Activated CD8-positive, alpha-beta memory T cell treated with anti-CD3 and anti-CD28 coated beads, Interleukin-2, amount 50 U/mL, for 1 hour (primary cell): ENCODE measurements at regions not wholly inside any gene's neighbourhood (a gene's known extent, or its start where the extent isn't known, plus 50 kb on each side); places are given as distances from the start of the nearest gene placed in this dataset.

ENCODE experiments used
- DNase-seq: peaks from one replicate; pipeline ENCODE4 v3.0.0-alpha.2; 2020; ENCODE audit errors: extremely low read depth

DNA sequence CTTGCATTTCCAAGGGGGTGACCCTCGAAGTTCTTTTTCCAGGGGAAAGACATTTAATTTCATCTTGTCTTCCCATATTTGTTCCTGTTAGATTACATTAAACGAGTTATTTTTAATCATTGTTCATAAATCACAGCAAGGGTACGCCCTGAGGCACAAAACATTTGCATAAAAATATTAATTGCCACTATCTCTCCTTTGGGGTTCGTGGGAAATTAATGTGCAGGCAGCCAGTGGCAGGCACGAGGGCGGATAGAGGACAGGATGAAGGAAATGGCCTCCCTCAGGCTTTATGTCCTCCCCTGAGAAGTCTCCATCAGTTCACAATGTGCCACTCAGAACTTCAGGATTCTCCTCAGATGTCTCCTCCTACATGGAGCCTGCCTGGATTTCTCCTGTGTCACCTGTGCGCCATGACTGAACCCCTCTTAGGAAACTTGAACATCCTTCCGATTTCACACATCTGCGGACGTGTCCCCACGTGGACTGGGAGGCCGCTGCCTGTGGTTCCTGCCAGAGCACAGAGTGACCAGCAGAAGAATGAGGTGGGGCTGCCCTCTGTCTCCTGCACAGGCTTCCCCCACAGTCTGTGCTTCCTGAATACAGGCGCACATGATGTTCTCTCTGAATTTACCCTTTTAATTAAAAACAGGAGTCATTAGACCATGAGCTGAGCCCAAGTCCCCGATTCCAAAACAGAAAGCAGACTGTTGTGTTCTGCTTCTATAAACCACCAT, 1085.9 kb downstream of the TBC1D22A start:
- DNase-seq, result no peak

DNA sequence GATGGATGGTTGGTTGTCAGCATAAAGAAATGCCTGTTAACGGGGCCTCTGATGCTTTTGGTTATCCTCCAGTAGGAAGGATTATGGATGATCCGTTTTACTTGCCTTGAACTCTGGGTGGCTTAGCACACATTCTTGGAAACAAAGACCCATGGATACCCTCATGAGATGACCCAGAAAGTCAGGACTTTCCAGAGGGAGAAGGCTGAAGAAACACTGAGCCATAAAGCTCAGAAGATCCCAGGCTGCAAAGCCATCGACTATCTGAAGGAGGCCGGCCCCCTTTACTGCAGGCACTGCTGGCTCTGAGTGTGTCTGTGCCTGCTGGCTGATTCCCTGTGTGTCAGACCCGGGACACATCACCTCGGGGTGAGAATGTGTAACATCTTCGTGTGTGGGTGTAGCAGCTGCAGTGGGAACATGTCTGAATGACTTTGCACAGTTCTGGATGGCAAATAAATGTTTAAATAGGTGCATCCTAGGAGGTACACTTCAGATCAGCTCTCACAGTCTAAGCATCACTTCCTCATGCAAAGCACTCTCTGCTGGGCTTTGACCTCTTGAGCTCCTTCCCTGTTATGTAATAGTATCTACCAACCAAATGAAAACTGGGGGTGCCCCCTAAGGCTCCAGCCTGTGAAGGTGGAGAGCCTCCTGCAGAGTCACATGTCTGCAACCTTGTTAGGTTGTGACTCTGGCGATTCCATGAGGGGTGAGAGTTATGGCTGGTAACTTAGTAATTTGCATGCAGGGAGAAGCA, 1084.9 kb downstream of the TBC1D22A start:
- no peak for DNase-seq

- no peak for DNase-seq
Measured at GRCh38 chr22:47846206-47846605, 1083.8 kb downstream of the TBC1D22A start.

DNA sequence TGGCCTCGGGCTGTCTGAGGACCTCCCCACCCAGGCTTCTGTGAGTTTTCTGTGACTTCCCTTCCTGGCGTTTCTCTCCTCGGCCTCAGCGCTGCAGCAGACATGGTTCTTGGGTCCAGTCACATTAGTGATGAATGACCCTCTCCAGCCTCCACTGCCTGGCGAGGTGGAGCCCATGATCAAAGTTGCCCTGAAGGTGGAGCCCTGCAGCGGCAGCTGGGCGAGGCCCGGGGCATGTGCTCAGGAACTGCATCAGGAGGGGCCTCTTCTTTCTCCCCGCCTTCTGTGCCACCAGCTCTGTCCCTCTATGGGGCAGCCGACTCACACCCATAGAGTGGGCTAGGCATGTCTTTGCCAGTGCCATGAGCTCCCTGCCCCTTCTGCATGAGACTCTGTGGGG, 1079.7 kb downstream of the TBC1D22A start:
- no peak for DNase-seq

DNA sequence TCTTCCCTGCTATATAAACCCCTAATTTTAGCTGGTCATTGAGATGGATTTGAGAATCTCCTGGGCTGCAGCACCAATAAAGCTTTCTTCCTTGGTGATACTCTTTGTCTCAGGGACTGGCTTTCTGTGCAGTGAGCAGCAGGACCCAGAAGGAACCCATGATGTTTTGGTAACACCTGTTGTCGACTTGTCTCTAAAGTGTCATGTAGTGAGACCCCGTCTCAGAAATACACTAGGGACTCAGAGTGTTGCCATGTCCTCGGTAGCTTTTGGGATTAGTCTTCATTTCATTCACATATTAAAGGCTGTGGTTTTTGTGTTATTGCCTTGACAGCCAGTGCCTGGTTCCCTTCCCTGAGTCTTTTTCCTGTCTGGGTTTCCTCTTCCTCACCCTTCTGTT, 1078.7 kb downstream of the TBC1D22A start:
- DNase-seq, result no peak

DNA sequence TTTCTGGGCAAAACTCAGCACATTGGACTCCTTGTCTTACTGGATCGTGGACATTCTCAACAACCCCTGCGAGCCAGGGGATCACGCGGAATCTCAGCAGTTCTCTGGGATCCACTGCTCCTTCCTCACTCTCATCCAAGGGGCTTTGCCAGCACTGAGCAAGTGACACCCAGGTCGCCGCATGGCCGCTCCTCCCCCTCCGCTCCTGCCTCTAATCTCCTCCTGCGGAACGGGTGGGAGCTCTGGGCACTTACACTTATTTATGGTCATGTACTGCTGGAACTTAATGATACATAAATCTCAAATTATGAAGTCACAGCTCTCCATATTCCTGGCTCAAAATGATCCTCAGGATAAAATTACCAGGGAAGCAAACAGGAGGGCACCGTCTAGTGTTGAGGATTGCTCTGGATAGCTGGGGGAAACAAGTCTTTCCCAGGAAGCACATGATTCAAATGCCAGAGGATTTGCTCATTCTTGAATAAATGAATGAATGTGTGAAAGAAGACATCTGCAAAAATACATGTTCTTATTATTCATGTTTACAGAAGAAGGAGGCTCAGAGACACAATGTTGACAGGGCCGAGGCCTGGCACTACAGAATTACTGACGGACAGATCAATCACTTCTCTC, 1077.3 kb downstream of the TBC1D22A start:
- DNase-seq, result no peak

- no peak for DNase-seq
Measured at GRCh38 chr22:47837703-47838102, 1075.3 kb downstream of the TBC1D22A start.

GRCh38 chr22:47836957-47837356, 1074.5 kb downstream of the TBC1D22A start:
- DNase-seq, result no peak

- no peak for DNase-seq
Measured at GRCh38 chr22:47835726-47836125, 1073.3 kb downstream of the TBC1D22A start.

GRCh38 chr22:47826016-47826415, 1063.6 kb downstream of the TBC1D22A start:
- DNase-seq, result no peak

- DNase-seq, result no peak
Measured at GRCh38 chr22:47822422-47822821, 1060.0 kb downstream of the TBC1D22A start.

- no peak for DNase-seq
Measured at GRCh38 chr22:47818496-47818895, 1056.0 kb downstream of the TBC1D22A start.

DNA sequence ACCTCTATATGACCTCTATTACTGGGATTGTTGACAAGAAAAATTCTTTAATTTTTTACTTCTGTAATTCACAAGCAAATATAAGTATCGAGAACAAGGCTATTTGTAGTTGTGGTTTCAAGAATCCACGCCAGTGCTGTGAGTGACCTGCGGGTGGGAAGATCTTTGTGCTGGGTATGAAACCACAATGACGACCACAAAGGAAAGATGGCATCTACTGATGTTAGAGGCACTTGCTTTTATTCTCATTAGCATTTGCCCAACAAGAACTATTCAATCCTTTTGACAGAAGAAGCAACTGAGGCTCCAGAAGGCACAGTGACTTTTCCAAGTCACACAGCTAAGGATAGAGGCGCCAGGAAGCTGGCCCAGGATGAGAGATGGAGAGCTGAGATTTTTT, 1054.9 kb downstream of the TBC1D22A start:
- DNase-seq, result no peak

DNA sequence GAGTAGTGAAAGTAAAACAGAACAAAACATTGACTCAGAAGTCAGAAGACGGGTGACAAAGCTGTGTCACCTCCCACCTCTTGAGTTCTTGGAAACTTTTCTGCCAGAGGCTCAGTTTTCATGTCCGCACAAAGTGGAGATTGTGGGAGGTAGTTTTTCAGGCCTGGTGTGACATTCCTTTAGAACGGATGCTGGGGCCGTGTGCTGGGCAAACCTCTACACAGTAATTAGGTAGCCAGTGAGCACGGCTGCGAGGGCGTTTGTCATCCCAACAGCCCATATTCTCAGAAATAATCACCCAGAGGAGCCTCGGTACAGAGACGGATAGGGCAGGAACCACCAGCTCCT, 1054.4 kb downstream of the TBC1D22A start:
- no peak for DNase-seq

DNA sequence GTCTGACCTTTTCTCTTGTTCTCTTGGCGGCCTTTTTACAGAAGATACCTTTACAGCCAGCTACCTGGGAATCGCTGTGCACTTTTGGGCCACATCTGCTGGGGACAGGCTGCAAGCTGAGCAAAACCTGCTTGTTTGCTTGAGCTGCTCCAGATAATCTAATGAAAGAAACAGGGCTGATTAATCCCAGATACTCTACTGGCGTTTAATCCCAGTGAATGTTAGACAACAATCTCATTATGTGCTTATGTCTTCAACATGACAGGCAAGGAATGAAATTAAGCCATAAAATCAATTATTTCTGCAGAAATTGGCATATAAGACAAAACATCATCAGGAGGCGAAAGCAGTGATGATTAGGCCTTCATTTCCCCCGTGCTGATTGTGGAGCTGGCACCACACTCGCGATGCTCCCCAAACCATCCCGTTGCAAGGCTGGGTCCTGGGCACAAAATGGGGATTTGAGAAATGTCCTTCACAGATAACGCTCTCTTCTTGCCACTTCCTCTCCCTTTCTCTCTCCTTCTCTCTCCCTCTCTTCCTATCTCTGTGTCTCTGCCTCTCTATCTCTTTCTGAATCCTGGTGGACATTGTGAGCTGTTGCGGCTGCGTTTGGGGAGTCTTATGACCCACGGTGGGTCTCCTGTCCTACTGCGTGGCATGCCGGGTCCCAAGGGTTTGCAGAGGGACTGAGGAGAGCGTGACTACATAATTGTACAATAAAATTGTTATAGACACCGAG, 1053.8 kb downstream of the TBC1D22A start:
- no peak for DNase-seq

- no peak for DNase-seq
Measured at GRCh38 chr22:47814474-47814873, 1052.0 kb downstream of the TBC1D22A start.

DNA sequence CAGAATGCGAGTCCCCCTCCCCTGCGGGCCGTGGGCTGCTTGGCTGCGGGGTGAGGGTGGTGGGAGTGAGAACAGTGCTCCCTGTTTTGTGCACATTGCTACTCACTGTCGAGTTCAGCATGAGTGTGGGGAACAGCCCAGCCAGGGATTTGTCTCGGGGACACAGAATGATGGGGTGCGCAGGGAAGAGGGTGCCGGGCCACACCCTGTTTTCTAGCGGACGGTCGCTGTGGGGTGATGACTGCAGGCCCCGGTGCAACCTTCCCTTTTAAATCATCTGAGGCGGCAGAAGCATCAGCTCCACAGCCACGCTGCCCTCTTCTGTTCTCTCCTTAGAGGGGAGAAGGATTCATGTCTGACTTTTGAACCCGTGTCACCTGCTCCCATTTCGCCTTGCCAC, 1051.2 kb downstream of the TBC1D22A start:
- no peak for DNase-seq

DNA sequence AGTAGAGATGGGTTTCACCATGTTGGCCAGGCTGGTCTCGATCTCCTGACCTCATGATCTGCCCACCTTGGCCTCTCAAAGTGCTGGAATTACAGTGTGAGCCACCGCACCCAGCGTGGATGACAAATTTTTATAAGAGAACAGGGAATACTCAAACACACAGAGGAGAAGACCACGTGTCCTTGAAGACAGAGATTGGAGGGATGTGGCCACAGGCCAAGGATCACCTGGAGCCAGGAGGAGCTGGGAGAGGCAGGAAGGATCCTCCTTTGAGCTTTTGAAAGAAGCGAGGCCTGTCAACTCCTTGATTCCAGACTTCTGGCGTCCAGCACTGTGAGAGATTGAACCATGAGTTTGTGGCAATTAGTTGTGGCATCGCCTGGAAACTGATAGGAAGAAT, 1049.5 kb downstream of the TBC1D22A start:
- no peak for DNase-seq

- no peak for DNase-seq
Measured at GRCh38 chr22:47810505-47811500, 1048.4 kb downstream of the TBC1D22A start.

DNA sequence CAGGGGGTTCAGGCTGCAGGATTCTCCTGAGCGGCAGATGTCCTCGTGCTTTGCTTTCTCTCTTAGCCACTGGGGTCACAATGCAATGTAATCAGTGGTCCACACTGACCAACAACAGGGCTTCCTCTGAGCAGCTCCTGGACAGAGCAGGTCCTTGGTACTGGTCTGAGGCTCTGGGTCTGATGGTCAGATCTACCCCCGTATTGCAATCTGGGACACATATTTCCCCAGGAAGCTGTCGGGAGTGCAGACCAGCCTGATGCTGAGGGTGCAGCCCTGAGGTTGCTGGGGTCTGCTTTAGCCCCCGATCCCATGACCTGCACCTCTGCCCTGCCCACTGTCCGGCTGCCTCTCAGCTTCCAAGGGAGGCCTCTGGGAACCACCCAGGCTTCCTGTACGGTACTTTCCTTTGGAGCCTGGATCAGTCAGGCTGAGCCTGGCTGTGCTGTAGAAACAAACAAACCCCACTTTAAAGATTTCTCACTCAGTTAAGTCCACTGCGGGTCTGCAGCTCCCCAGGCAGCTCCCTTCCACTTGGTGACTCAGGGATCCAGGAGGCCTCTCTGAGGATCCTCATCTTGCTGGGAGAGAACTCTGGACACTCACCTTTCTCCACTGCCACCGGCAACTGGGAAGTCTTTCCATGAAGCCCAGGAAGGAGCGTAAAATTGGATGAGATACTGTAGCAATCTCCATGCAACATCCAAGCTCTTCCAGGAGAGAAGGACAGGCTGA, 1046.6 kb downstream of the TBC1D22A start:
- DNase-seq, result no peak
